ENCODE measurements at regions not wholly inside any gene's neighbourhood (a gene's known extent, or its start where the extent isn't known, plus 50 kb on each side); places are given as distances from the start of the nearest gene placed in this dataset.

DNA sequence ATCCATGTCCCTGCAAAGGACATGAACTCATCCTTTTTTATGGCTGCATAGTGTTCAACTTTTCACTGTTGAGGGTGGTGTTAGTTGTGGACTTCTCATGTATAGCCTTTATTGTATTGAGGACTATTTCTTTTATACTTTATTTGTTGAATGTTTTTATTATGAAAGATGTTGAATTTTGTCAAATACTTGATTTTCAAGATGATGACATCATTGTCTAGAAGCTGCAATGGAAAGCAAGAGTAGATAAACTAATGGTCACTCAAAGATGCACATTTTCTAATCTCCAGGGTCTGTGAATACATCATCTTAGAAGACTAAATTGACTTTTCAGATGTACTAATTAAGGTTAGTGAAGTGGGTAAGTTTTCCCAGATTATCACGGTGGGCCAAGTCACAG, 1117.0 kb downstream of the DSC3 start:
- TF ChIP-seq, protein P1, sequence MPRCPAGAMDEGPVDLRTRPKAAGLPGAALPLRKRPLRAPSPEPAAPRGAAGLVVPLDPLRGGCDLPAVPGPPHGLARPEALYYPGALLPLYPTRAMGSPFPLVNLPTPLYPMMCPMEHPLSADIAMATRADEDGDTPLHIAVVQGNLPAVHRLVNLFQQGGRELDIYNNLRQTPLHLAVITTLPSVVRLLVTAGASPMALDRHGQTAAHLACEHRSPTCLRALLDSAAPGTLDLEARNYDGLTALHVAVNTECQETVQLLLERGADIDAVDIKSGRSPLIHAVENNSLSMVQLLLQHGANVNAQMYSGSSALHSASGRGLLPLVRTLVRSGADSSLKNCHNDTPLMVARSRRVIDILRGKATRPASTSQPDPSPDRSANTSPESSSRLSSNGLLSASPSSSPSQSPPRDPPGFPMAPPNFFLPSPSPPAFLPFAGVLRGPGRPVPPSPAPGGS (IDR thresholded peaks at IDR 0.05), result no peak
- TF ChIP-seq JUNB (IDR thresholded peaks at IDR 0.05), result no peak
- no peak for TF ChIP-seq NR3C1 (IDR thresholded peaks at IDR 0.05)
- no peak for TF ChIP-seq SMC3 (IDR thresholded peaks at IDR 0.05)
- no peak for TF ChIP-seq RAD21 (conservative IDR thresholded peaks at IDR 0.05 in 1 of 2, IDR thresholded peaks at IDR 0.05 in 1 of 2)
- no peak for TF ChIP-seq CEBPB (IDR thresholded peaks at IDR 0.05)
- no peak for TF ChIP-seq HOXB13 (CRISPR knock-in tag; IDR thresholded peaks at IDR 0.05; ENCODE audit: low read depth)
- no peak for TF ChIP-seq KDM5A (IDR thresholded peaks at IDR 0.05)
- no peak for TF ChIP-seq TP53 (CRISPR knock-in tag; IDR thresholded peaks at IDR 0.05)
- no peak for TF ChIP-seq PHF8 (IDR thresholded peaks at IDR 0.05; ENCODE audit: borderline replicate concordance, low read depth)
- TF ChIP-seq CBX2 (IDR thresholded peaks at IDR 0.05; ENCODE audit: borderline replicate concordance, low read depth), result no peak
- TF ChIP-seq, protein P2, sequence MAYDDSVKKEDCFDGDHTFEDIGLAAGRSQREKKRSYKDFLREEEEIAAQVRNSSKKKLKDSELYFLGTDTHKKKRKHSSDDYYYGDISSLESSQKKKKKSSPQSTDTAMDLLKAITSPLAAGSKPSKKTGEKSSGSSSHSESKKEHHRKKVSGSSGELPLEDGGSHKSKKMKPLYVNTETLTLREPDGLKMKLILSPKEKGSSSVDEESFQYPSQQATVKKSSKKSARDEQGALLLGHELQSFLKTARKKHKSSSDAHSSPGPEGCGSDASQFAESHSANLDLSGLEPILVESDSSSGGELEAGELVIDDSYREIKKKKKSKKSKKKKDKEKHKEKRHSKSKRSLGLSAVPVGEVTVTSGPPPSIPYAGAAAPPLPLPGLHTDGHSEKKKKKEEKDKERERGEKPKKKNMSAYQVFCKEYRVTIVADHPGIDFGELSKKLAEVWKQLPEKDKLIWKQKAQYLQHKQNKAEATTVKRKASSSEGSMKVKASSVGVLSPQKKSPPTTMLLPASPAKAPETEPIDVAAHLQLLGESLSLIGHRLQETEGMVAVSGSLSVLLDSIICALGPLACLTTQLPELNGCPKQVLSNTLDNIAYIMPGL (CRISPR knock-in tag; IDR thresholded peaks at IDR 0.05; ENCODE audit: borderline replicate concordance), result no peak
- no peak for TF ChIP-seq NPAS2 (CRISPR knock-in tag; IDR thresholded peaks at IDR 0.05; ENCODE audit: borderline replicate concordance)
- no peak for TF ChIP-seq EHF (CRISPR knock-in tag; IDR thresholded peaks at IDR 0.05)
- TF ChIP-seq TFCP2L1 (CRISPR knock-in tag; IDR thresholded peaks at IDR 0.05), result no peak
- TF ChIP-seq ZNF302 (CRISPR knock-in tag; IDR thresholded peaks at IDR 0.05), result no peak
- no peak for TF ChIP-seq EHMT2 (IDR thresholded peaks at IDR 0.05; ENCODE audit: low read depth)
- TF ChIP-seq, protein P3, sequence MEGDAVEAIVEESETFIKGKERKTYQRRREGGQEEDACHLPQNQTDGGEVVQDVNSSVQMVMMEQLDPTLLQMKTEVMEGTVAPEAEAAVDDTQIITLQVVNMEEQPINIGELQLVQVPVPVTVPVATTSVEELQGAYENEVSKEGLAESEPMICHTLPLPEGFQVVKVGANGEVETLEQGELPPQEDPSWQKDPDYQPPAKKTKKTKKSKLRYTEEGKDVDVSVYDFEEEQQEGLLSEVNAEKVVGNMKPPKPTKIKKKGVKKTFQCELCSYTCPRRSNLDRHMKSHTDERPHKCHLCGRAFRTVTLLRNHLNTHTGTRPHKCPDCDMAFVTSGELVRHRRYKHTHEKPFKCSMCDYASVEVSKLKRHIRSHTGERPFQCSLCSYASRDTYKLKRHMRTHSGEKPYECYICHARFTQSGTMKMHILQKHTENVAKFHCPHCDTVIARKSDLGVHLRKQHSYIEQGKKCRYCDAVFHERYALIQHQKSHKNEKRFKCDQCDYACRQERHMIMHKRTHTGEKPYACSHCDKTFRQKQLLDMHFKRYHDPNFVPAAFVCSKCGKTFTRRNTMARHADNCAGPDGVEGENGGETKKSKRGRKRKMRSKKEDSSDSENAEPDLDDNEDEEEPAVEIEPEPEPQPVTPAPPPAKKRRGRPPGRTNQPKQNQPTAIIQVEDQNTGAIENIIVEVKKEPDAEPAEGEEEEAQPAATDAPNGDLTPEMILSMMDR (IDR thresholded peaks at IDR 0.05), result no peak
- no peak for TF ChIP-seq RNF2 (IDR thresholded peaks at IDR 0.05; ENCODE audit: borderline replicate concordance, low read depth)
- Histone ChIP-seq H3K4me1 (no peaks in the 10 kb centered on the region), H3K4me3 (no peak overlapping the region), H3K4me2 (no peak overlapping the region), H3K9me3 (no peaks in the 10 kb centered on the region), H3K27ac (no peak overlapping the region)
- ATAC-seq (no peak), DNase-seq (ENCODE audit: low read depth in 1 of 2, low spot score in 1 of 2) (no peak), FAIRE-seq (no peak)
- POLR2A ChIA-PET, result no interaction called here
- CTCF ChIA-PET, result no interaction called here
- WGBS (ENCODE audit: missing lambda C conversion rate), result 0% methylated on average over 1 of the region's 1 CpG

DNA sequence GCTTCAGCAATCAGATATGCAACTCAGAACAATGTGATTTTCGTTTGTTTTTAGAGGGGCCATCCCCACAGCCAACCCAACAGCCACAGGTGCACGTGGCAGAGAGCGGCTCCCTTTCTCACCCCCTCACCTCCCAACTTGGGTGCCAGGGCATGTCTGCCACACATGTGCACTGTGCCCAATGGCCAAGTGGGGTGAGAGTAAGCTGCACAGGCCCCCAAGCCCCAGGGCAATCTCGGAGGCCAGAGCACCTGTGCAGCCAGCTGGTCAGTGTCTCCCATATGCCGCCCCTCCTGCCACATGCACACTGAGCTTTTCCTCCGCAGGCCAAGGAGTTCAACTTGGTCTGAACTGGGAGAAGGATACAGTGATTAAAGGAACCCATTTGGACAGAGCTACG, 1130.2 kb downstream of the DSC3 start:
- ChIA-PET POLR2A (no interaction called here), CTCF (no interaction called here)
- Histone ChIP-seq H3K9me3 (no peaks in the 10 kb centered on the region), H3K4me1 (no peaks in the 10 kb centered on the region), H3K4me3 (no peak overlapping the region), H3K27ac (no peak overlapping the region), H3K4me2 (no peak overlapping the region)
- ATAC-seq, result no peak
- FAIRE-seq, result no peak
- TF ChIP-seq HEYL (CRISPR knock-in tag; IDR thresholded peaks at IDR 0.05), result no peak
- no peak for TF ChIP-seq SMC3 (IDR thresholded peaks at IDR 0.05)
- no peak for TF ChIP-seq CHD4 (IDR thresholded peaks at IDR 0.05; ENCODE audit: borderline replicate concordance)
- no peak for TF ChIP-seq NR3C1 (IDR thresholded peaks at IDR 0.05)
- no peak for TF ChIP-seq TP53 (CRISPR knock-in tag; IDR thresholded peaks at IDR 0.05)
- no peak for TF ChIP-seq ZNF302 (CRISPR knock-in tag; IDR thresholded peaks at IDR 0.05)
- TF ChIP-seq SREBF2 (IDR thresholded peaks at IDR 0.05), result no peak
- no peak for TF ChIP-seq GATA3 (IDR thresholded peaks at IDR 0.05; ENCODE audit: borderline replicate concordance)
- TF ChIP-seq CHD2 (IDR thresholded peaks at IDR 0.05; ENCODE audit: low read length, partially characterized antibody), result no peak
- no peak for TF ChIP-seq ZFP36 (IDR thresholded peaks at IDR 0.05; ENCODE audit: borderline replicate concordance, partially characterized antibody)
- TF ChIP-seq MAZ (IDR thresholded peaks at IDR 0.05; ENCODE audit: borderline replicate concordance, low read depth, low read length), result no peak
- TF ChIP-seq, protein P3 (IDR thresholded peaks at IDR 0.05), result no peak
- no peak for TF ChIP-seq KDM1A (IDR thresholded peaks at IDR 0.05; ENCODE audit: low read depth)
- TF ChIP-seq ZC3H11A (IDR thresholded peaks at IDR 0.05), result no peak
- 33% methylated on average over 6 of the region's 7 CpGs for WGBS (ENCODE audit: missing lambda C conversion rate)
- no peak for DNase-seq (ENCODE audit: low read depth in 1 of 2, low spot score in 1 of 2)
